A549 (cell line): ENCODE measurements at regions not wholly inside any gene's neighbourhood (a gene's known extent, or its start where the extent isn't known, plus 50 kb on each side); places are given as distances from the start of the nearest gene placed in this dataset.

Experiments used
- CEBPB ChIP-seq, 2 experiments: fragments of >200 bp in 1 of 2; sonication (Bioruptor Twin) in 1 of 2; formaldehyde crosslinking in 1 of 2; IDR thresholded peaks; 2 replicates each; pipeline ENCODE4 v1.6.1; 2012 to 2016
- CHD2 ChIP-seq: fragments of 150-350 bp; IDR thresholded peaks from 2 replicates; pipeline ENCODE4 v1.6.1; 2014; ENCODE audit warnings: low read length; ENCODE audit not compliant: partially characterized antibody
- EP300 ChIP-seq, 2 experiments: fragments of >200 bp; sonication (Bioruptor Twin); formaldehyde crosslinking; IDR thresholded peaks; 2 replicates in 1 of 2; 3 replicates in 1 of 2; pipeline ENCODE4 v1.6.1; 2016 to 2017
- ESRRA ChIP-seq: fragments of 150-350 bp; IDR thresholded peaks from 2 replicates; pipeline ENCODE4 v1.6.1; 2014; ENCODE audit warnings: mild to moderate bottlenecking, low read length, borderline replicate concordance
- JUN ChIP-seq, 2 experiments: fragments of >200 bp; sonication (Bioruptor Twin); formaldehyde crosslinking; IDR thresholded peaks; 2 replicates in 1 of 2; 3 replicates in 1 of 2; pipeline ENCODE4 v1.6.1; 2016 to 2017
- PHF8 ChIP-seq: fragments of 200-600 bp; sonication (generic); IDR thresholded peaks from 2 replicates; pipeline ENCODE4 v1.6.1; 2016; ENCODE audit warnings: low read depth, mild to moderate bottlenecking, antibody characterized with exemption, moderate library complexity, borderline replicate concordance
- SMC3 ChIP-seq: fragments of >200 bp; sonication (Bioruptor Twin); formaldehyde crosslinking; IDR thresholded peaks from 3 replicates; pipeline ENCODE4 v1.6.1; 2018; ENCODE audit warnings: inconsistent platforms
- ZFP36 ChIP-seq: fragments of 450-650 bp; IDR thresholded peaks from 2 replicates; pipeline ENCODE4 v1.6.1; 2014; ENCODE audit warnings: borderline replicate concordance; ENCODE audit not compliant: partially characterized antibody
- TF ChIP-seq, protein P1 (sequence below): IDR thresholded peaks from 2 replicates; pipeline ENCODE4 v1.6.1; 2012
- TF ChIP-seq, protein P2 (sequence below): fragments of >200 bp; sonication (Bioruptor Twin); formaldehyde crosslinking; IDR thresholded peaks from 3 replicates; pipeline ENCODE4 v1.5.1; 2016
- TF ChIP-seq, protein P3 (sequence below): fragments of 200-600 bp; sonication (generic); IDR thresholded peaks from 2 replicates; pipeline ENCODE4 v1.6.1; 2016; ENCODE audit warnings: antibody characterized with exemption, mild to moderate bottlenecking, moderate library complexity
- TF ChIP-seq, protein P4 (sequence below): fragments of 450-650 bp; IDR thresholded peaks from 2 replicates; pipeline ENCODE4 v1.6.1; 2014; ENCODE audit warnings: antibody characterized with exemption

DNA sequence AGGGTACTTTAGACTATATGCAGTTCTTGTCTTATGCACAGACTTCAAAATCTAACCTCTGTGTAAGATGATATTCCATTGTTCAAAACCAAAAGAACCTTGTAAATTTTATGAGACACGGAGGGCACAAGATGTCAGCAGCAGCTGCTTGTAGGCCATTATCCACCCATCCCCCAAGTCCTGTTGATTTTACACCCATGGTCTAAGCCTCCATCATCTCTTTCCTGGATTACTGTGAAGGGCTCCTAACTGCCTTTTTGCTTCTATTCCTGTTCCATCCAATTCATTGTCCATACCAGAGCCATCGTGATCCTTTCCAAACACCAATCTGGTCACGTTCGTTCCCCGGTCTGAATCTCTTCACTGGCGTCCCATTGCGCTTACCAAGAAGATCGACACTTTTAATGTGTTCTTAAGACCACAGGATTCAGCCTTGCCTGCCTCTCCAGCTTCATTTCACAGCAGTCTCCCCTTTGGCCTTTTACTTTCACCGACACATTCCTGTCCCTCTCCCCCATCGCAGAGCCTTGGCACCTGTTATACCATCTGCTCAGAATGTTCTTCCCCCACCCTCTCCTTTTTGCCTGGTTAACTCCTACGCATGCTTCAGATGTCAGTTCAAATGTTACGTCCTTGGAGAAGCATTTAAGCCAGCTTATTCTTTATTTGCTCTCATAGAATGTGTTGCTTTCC is 107.3 kb upstream of the POU3F1 start:
- TF ChIP-seq, protein P1, sequence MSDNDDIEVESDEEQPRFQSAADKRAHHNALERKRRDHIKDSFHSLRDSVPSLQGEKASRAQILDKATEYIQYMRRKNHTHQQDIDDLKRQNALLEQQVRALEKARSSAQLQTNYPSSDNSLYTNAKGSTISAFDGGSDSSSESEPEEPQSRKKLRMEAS = no peak
- TF ChIP-seq, protein P2, sequence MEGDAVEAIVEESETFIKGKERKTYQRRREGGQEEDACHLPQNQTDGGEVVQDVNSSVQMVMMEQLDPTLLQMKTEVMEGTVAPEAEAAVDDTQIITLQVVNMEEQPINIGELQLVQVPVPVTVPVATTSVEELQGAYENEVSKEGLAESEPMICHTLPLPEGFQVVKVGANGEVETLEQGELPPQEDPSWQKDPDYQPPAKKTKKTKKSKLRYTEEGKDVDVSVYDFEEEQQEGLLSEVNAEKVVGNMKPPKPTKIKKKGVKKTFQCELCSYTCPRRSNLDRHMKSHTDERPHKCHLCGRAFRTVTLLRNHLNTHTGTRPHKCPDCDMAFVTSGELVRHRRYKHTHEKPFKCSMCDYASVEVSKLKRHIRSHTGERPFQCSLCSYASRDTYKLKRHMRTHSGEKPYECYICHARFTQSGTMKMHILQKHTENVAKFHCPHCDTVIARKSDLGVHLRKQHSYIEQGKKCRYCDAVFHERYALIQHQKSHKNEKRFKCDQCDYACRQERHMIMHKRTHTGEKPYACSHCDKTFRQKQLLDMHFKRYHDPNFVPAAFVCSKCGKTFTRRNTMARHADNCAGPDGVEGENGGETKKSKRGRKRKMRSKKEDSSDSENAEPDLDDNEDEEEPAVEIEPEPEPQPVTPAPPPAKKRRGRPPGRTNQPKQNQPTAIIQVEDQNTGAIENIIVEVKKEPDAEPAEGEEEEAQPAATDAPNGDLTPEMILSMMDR = no peak
- TF ChIP-seq, protein P3, sequence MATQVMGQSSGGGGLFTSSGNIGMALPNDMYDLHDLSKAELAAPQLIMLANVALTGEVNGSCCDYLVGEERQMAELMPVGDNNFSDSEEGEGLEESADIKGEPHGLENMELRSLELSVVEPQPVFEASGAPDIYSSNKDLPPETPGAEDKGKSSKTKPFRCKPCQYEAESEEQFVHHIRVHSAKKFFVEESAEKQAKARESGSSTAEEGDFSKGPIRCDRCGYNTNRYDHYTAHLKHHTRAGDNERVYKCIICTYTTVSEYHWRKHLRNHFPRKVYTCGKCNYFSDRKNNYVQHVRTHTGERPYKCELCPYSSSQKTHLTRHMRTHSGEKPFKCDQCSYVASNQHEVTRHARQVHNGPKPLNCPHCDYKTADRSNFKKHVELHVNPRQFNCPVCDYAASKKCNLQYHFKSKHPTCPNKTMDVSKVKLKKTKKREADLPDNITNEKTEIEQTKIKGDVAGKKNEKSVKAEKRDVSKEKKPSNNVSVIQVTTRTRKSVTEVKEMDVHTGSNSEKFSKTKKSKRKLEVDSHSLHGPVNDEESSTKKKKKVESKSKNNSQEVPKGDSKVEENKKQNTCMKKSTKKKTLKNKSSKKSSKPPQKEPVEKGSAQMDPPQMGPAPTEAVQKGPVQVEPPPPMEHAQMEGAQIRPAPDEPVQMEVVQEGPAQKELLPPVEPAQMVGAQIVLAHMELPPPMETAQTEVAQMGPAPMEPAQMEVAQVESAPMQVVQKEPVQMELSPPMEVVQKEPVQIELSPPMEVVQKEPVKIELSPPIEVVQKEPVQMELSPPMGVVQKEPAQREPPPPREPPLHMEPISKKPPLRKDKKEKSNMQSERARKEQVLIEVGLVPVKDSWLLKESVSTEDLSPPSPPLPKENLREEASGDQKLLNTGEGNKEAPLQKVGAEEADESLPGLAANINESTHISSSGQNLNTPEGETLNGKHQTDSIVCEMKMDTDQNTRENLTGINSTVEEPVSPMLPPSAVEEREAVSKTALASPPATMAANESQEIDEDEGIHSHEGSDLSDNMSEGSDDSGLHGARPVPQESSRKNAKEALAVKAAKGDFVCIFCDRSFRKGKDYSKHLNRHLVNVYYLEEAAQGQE = no peak
- TF ChIP-seq ESRRA (no peak), CHD2 (no peak), ZFP36 (no peak), EP300 (IDR thresholded peaks at IDR 0.05) (no peak), CEBPB (IDR thresholded peaks at IDR 0.05) (no peak), PHF8 (no peak), JUN (IDR thresholded peaks at IDR 0.05) (no peak), SMC3 (no peak)
- TF ChIP-seq, protein P4, sequence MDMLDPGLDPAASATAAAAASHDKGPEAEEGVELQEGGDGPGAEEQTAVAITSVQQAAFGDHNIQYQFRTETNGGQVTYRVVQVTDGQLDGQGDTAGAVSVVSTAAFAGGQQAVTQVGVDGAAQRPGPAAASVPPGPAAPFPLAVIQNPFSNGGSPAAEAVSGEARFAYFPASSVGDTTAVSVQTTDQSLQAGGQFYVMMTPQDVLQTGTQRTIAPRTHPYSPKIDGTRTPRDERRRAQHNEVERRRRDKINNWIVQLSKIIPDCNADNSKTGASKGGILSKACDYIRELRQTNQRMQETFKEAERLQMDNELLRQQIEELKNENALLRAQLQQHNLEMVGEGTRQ = no peak
